Aorta (tissue), 5 donors: ENCODE measurements at regions not wholly inside any gene's neighbourhood (a gene's known extent, or its start where the extent isn't known, plus 50 kb on each side); places are given as distances from the start of the nearest gene placed in this dataset.

Experiments used
- ATAC-seq: fragments of 200-7000 bp; cut with Tn5 transposase; one replicate; pipeline ENCODE4 v1.9.1; 2022; ENCODE audit warnings: moderate library complexity; ENCODE audit not compliant: low FRiP score
- DNase-seq, 2 donors: peaks; one replicate each; pipeline ENCODE4 v3.0.0-alpha.2; 2020
- H3K27ac ChIP-seq, 2 donors: one replicate each; pipeline ENCODE4 v1.5.1; 2013; ENCODE audit warnings: low read length in 2 of 2, mild to moderate bottlenecking in 2 of 2, moderate library complexity in 2 of 2, control low read depth in 1 of 2, inconsistent platforms in 1 of 2, low read depth in 1 of 2
- H3K27me3 ChIP-seq, 2 donors: one replicate each; pipeline ENCODE4 v1.6.1; 2013; ENCODE audit warnings: control low read depth in 1 of 2, low read length in 1 of 2, mild to moderate bottlenecking in 1 of 2, moderate library complexity in 1 of 2; ENCODE audit not compliant: insufficient read depth in 2 of 2, control insufficient read depth in 1 of 2
- H3K36me3 ChIP-seq, 2 donors: one replicate each; pipeline ENCODE4 v1.6.1; 2013; ENCODE audit warnings: control low read depth in 1 of 2, low read length in 1 of 2, mild to moderate bottlenecking in 1 of 2; ENCODE audit not compliant: insufficient read depth in 2 of 2, control insufficient read depth in 1 of 2
- H3K4me1 ChIP-seq, 2 donors: one replicate each; pipeline ENCODE4 v1.6.1; 2013; ENCODE audit warnings: low read length in 2 of 2, control low read depth in 1 of 2, mild to moderate bottlenecking in 1 of 2, moderate library complexity in 1 of 2; ENCODE audit not compliant: insufficient read depth in 2 of 2, control insufficient read depth in 1 of 2
- H3K4me3 ChIP-seq, 2 donors: one replicate each; pipeline ENCODE4 v1.5.1; 2013; ENCODE audit warnings: low read length in 2 of 2, control low read depth in 1 of 2, mild to moderate bottlenecking in 1 of 2
- H3K9me3 ChIP-seq: one replicate; pipeline ENCODE4 v1.6.1; 2013; ENCODE audit warnings: mild to moderate bottlenecking, low read length; ENCODE audit not compliant: control insufficient read depth
- whole genome bisulfite sequencing, 2 donors: extraction: QIAGEN DNeasy Blood & Tissue Kit; methylation state at CpG; one replicate each; pipeline ENCODE4 v1.1.7; 2013; 5-methylcytosine and 5-hydroxymethylcytosine counted together
- intact Hi-C, 2 donors: fragments of 100-400 bp; cut with DNase I; formaldehyde crosslinking; loops; one replicate each; pipeline versions ENCODE4 v1.14.2 to v1.15.0; 2022
- donor health status: healthy with polysubstance abuse.
- donor health status: Bipolar disorder and iron deficiency.
- donor health status: DM: no; HTN: no; CAD: no.
- donor health status: DM: no; HTN: no; CAD: no.
- donor health status: DM: yes; HTN: yes; CAD: no.

GRCh38 chr1:221029981-221030649 lies 150.9 kb downstream of the HLX start:
- H3K27ac ChIP-seq, result no peak overlapping the region
- intact Hi-C loops, result loop anchor here in 1 of 2 donors (2.0 kb wide), 1 partner anchor 19 kb away; no protein-coding TSS in a partner anchor
- ATAC-seq (no peak), DNase-seq (no peak)
- no peaks in the 10 kb centered on the region for H3K36me3 ChIP-seq
- H3K9me3 ChIP-seq, result no peaks in the 10 kb centered on the region
- no peak overlapping the region for H3K4me3 ChIP-seq
- no peaks in the 10 kb centered on the region for H3K27me3 ChIP-seq
- no peaks in the 10 kb centered on the region for H3K4me1 ChIP-seq
- 23 to 26% methylated on average over 5 of the region's 5 CpGs for WGBS, 2 donors

- no peak for ATAC-seq
- Histone ChIP-seq H3K9me3 (no peaks in the 10 kb centered on the region), H3K27me3 (no peaks in the 10 kb centered on the region), H3K4me1 (no peaks in the 10 kb centered on the region), H3K36me3 (no peaks in the 10 kb centered on the region), H3K4me3 (no peak overlapping the region), H3K27ac (no peak overlapping the region)
- WGBS, 2 donors, result 83 to 86% methylated on average over 3 of the region's 3 CpGs
- DNase-seq, result no peak
- intact Hi-C loops, result loop anchor here in 1 of 2 donors (2.0 kb wide), 1 partner anchor 20 kb away; no protein-coding TSS in a partner anchor
Measured at GRCh38 chr1:221030990-221031389, 151.7 kb downstream of the HLX start.

GRCh38 chr1:221031458-221032203 lies 152.4 kb downstream of the HLX start:
- H3K27me3 ChIP-seq, result no peaks in the 10 kb centered on the region
- intact Hi-C loops, result loop anchor here in 1 of 2 donors (2.0 kb wide), 1 partner anchor 21 kb away; no protein-coding TSS in a partner anchor
- 96 to 98% methylated on average over 3 of the region's 3 CpGs for WGBS, 2 donors
- H3K36me3 ChIP-seq, result no peaks in the 10 kb centered on the region
- no peak overlapping the region for H3K4me3 ChIP-seq
- no peaks in the 10 kb centered on the region for H3K4me1 ChIP-seq
- H3K9me3 ChIP-seq, result no peaks in the 10 kb centered on the region
- H3K27ac ChIP-seq, result no peak overlapping the region
- ATAC-seq (no peak), DNase-seq (no peak)

- no peak overlapping the region for H3K4me3 ChIP-seq
- H3K27ac ChIP-seq, result no peak overlapping the region
- H3K9me3 ChIP-seq, result no peaks in the 10 kb centered on the region
- no peaks in the 10 kb centered on the region for H3K4me1 ChIP-seq
- intact Hi-C loops, result no loop called here
- DNase-seq, result no peak
- ATAC-seq, result no peak
- H3K27me3 ChIP-seq, result no peaks in the 10 kb centered on the region
- no peaks in the 10 kb centered on the region for H3K36me3 ChIP-seq
Measured at GRCh38 chr1:221032204-221032585, 153.0 kb downstream of the HLX start.

- H3K9me3 ChIP-seq, result no peaks in the 10 kb centered on the region
- intact Hi-C loops, result no loop called here
- no peak overlapping the region for H3K4me3 ChIP-seq
- H3K27ac ChIP-seq, result no peak overlapping the region
- no peaks in the 10 kb centered on the region for H3K36me3 ChIP-seq
- no peak for DNase-seq
- WGBS, 2 donors, result 28 to 36% methylated on average over 2 of the region's 2 CpGs
- H3K4me1 ChIP-seq, result no peaks in the 10 kb centered on the region
- no peaks in the 10 kb centered on the region for H3K27me3 ChIP-seq
- peak; percentile 83 for ATAC-seq
Measured at GRCh38 chr1:221032637-221033280, 153.5 kb downstream of the HLX start.

- Histone ChIP-seq H3K27ac (no peak overlapping the region), H3K27me3 (no peaks in the 10 kb centered on the region), H3K9me3 (peaks cover 1% of the 10 kb centered on the region), H3K4me3 (no peak overlapping the region), H3K36me3 (no peaks in the 10 kb centered on the region), H3K4me1 (no peaks in the 10 kb centered on the region)
- intact Hi-C loops, result no loop called here
- WGBS, 2 donors, result 8 to 15% methylated on average over 6 of the region's 6 CpGs
- no peak for DNase-seq
- ATAC-seq, result no peak
Measured at GRCh38 chr1:221035662-221036153, 156.5 kb downstream of the HLX start.

GRCh38 chr1:221039616-221040015 lies 160.4 kb downstream of the HLX start:
- intact Hi-C loops, result no loop called here
- 86 to 88% methylated on average over 1 of the region's 1 CpG for WGBS, 2 donors

GRCh38 chr1:221040101-221040500 lies 160.9 kb downstream of the HLX start:
- Histone ChIP-seq H3K9me3 (peaks cover 1% of the 10 kb centered on the region), H3K27ac (no peak overlapping the region)
- intact Hi-C loops, result no loop called here

More at GRCh38 chr1:221039616-221040015, 160.4 kb downstream of the HLX start:
- no peaks in the 10 kb centered on the region for H3K36me3 ChIP-seq
- H3K9me3 ChIP-seq, result peaks cover 1% of the 10 kb centered on the region
- H3K27ac ChIP-seq, result no peak overlapping the region
- DNase-seq, result no peak
- H3K4me1 ChIP-seq, result no peaks in the 10 kb centered on the region
- H3K4me3 ChIP-seq, result no peak overlapping the region
- no peak for ATAC-seq
- no peaks in the 10 kb centered on the region for H3K27me3 ChIP-seq

More at GRCh38 chr1:221040101-221040500, 160.9 kb downstream of the HLX start:
- Histone ChIP-seq H3K36me3 (no peaks in the 10 kb centered on the region), H3K4me1 (no peaks in the 10 kb centered on the region), H3K27me3 (no peaks in the 10 kb centered on the region), H3K4me3 (no peak overlapping the region)
- DNase-seq (no peak), ATAC-seq (no peak)
- WGBS, 2 donors, result 63 to 72% methylated on average over 1 of the region's 1 CpG
